WI38 (cell line): ENCODE measurements at regions not wholly inside any gene's neighbourhood (a gene's known extent, or its start where the extent isn't known, plus 50 kb on each side); places are given as distances from the start of the nearest gene placed in this dataset.

Source experiments
- H3K4me3 ChIP-seq: 2 replicates; pipeline ENCODE4 v1.5.1; 2011; ENCODE audit warnings: low read depth, mild to moderate bottlenecking, control low read depth, low read length
- TF ChIP-seq, protein P1 (sequence below): IDR thresholded peaks from 2 replicates; pipeline ENCODE4 v1.5.1; 2012; ENCODE audit warnings: low read depth, mild to moderate bottlenecking, control low read depth, low read length

DNA sequence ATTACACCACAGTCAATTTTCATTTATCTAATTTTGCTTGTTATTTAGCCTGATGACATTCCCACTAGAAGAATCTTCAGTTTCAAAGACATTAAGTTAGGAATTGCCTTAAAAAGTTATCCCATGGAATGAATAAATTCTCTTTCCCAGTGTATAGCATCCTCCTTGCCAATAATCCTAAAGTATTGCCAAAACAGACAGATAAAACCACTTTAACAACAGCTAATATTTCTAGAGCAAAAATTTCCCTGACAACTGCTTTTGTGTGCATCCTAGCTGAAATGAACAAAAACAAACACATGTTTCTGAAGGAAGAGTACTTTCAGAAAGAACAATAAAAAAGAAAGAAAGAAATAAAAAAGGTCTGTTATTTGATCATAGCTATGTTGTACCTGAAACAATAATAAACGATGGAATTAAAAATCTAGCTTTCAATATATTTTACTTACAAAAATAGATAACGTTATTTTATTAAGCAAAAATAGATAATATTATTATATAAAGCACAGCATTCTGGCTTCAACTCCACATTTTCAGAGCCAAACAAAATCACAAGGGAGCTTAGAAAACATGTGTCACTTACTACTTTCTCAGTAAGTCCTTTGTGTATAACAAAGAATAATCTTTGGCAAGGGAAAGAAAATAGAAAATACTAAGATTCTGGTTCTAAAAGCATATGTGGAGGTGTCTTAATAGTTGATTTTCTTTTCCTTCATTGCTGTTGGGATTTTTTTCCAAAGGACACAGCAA lies 939.0 kb upstream of the CRIM1 start:
- no peak overlapping the region for H3K4me3 ChIP-seq
- TF ChIP-seq, protein P1, sequence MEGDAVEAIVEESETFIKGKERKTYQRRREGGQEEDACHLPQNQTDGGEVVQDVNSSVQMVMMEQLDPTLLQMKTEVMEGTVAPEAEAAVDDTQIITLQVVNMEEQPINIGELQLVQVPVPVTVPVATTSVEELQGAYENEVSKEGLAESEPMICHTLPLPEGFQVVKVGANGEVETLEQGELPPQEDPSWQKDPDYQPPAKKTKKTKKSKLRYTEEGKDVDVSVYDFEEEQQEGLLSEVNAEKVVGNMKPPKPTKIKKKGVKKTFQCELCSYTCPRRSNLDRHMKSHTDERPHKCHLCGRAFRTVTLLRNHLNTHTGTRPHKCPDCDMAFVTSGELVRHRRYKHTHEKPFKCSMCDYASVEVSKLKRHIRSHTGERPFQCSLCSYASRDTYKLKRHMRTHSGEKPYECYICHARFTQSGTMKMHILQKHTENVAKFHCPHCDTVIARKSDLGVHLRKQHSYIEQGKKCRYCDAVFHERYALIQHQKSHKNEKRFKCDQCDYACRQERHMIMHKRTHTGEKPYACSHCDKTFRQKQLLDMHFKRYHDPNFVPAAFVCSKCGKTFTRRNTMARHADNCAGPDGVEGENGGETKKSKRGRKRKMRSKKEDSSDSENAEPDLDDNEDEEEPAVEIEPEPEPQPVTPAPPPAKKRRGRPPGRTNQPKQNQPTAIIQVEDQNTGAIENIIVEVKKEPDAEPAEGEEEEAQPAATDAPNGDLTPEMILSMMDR, result no peak

DNA sequence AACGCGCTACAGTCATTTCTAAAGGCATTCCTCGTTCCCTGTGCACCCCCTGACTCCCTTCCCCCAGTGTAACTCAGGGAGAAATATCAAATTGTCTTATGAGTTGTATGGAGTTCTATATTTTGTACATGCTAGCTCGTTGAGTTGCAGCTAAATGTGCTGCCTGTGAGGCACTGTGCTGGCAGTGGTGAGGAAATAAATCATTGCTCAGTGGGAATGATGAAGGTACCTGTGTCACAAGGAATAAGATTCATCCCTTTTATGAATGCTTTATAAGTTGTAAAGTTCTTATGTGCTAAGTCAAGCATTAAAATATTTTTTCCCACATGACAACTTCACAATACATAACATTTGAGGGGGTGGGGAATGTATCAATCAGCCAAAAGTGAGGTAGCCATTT lies 939.6 kb upstream of the CRIM1 start:
- TF ChIP-seq, protein P1, result no peak
- no peak overlapping the region for H3K4me3 ChIP-seq

DNA sequence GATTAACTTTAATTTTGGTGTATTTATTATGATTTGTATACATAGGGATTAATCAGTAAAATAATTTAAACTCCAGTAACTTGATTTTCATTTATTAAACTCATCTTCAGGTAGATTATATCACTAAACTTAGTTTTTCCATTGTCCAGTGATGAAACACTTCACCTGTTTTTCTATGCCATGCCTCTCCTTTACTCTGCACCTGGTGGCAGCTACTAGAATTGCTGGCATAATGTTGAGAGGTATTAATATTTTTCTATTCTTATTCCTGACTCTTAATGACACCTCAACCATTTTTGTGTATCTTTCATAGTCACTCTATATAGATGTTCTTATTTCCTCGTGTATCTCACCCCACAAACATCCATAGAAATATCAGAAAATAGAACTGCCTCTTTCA lies 940.3 kb upstream of the CRIM1 start:
- TF ChIP-seq, protein P1, result no peak
- no peak overlapping the region for H3K4me3 ChIP-seq

DNA sequence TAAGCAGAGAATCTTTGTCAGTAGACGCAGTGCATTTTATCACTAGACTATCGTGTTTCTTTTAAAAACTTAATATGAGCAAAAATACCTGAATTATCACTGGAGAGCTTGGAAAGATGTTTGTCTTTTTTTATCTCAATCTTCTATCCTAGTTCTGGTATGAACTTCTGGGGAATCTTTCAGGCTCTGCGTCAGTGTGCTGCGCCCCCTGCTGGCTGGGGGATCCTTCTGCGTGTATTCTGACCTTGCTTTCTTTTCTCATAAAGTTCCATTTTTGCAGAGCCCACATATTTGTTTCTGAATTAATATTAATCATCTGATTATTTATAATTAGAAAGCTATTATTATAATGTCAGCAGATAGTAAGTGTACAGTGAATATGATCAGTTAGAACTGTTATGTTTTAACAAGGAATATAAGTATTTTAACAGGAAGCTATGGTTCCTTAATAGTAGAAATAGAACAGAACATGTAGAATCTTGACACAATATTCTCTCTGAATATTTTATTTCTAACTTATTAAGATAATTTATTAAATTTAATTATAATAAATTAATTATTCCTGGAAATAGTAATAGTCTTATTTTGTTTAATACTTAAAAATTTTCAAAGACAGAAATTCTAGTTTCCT lies 945.0 kb upstream of the CRIM1 start:
- TF ChIP-seq, protein P1, result peak; percentile 39
- H3K4me3 ChIP-seq, result no peak overlapping the region

DNA sequence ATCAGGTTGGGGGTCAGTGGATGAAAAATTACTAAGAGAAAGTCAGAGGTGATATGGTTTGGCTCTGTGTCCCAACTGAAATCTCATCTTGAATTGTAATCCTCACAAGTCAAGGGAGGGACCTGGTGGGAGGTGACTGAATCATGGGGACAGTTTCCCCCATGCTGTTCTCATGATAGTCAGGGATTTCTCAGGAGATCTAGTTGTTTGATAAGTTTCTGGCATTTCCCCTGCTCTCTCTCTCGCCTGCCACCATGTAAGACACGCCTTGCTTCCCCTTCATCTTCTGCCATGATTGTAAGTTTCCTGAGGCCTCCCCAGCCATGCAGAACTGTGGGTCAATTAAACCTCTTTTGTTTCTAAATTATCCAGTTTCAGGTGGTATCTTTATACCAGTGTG lies 945.8 kb upstream of the CRIM1 start:
- TF ChIP-seq, protein P1, result no peak
- no peak overlapping the region for H3K4me3 ChIP-seq

DNA sequence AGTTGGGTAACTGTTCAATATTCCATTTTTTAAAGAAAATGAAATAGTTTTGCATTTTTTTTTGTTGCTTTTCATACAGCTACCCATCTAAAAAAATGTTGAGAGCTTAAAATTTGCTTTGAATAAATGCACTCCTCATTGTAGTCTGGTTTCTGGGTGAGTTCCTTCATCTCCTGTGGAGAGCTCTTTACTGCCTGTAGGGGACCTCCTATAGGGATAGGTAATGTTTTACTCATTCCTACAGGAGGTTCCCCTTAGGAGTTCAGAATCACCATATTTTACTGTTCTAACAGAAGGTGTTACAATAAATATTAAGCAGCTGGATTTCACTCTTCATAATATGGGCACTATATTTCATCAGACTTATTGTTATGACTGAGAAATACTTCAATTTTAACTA lies 947.3 kb upstream of the CRIM1 start:
- TF ChIP-seq, protein P1, result no peak
- no peak overlapping the region for H3K4me3 ChIP-seq

DNA sequence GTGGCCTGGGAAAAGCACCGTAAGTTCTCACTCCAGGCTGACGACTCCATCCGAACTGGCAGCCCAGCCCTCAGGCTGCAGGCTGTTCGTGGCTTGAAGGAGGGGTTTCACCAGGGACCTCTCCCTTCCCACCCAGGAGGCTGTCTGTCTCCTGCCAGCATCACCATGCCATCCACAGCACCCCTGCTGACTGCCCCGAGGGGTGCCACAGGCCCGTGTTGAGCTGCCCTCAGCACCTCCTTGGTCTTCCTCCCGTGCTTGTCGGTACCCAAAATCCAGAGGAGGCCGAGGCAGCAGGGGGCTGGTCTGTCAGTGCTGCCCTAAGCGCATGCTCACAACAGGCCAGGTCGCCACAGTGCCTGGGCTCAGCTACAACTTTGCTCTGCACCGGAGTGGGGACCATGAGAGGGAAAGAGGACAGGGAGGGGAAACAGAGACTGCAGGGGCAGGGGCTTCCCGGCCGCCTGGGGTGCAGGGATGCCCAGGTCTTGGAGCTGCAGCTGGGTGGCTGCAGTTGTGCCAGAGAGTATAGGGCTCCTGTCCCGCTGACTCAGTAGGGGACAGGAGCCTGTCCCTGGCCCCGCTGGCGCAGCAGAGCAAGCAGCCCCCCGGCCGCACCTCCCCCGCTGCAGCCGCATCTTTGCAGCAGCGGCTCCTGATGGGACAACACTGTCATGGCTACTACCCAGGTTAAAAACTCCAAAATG lies 963.7 kb upstream of the CRIM1 start:
- no peak overlapping the region for H3K4me3 ChIP-seq
- TF ChIP-seq, protein P1, result no peak
